Esophagus muscularis mucosa (tissue), 4 donors: ENCODE measurements at regions not wholly inside any gene's neighbourhood (a gene's known extent, or its start where the extent isn't known, plus 50 kb on each side); places are given as distances from the start of the nearest gene placed in this dataset.

Source experiments
- DNase-seq: peaks from one replicate; pipeline ENCODE4 v3.0.0-alpha.2; 2017; ENCODE audit errors: extremely low spot score
- H3K27ac ChIP-seq, 4 donors: fragments of 200-600 bp; sonication (generic); replicated peaks in 1 of 4; 1 replicate in 3 of 4; 2 replicates in 1 of 4; pipeline ENCODE4 v1.5.1; 2016 to 2019; ENCODE audit warnings: mild to moderate bottlenecking in 1 of 4
- H3K27me3 ChIP-seq, 4 donors: fragments of 200-600 bp; sonication (generic); one replicate each; pipeline versions ENCODE4 v1.5.1 to v1.6.0; 2016 to 2019
- H3K36me3 ChIP-seq, 4 donors: fragments of 200-600 bp; sonication (generic); one replicate each; pipeline ENCODE4 v1.5.1; 2016 to 2019
- H3K4me1 ChIP-seq, 4 donors: fragments of 200-600 bp; sonication (generic); one replicate each; pipeline ENCODE4 v1.5.1; 2016 to 2019
- H3K4me3 ChIP-seq, 4 donors: fragments of 200-600 bp; sonication (generic); 1 replicate in 2 of 4; 2 replicates in 2 of 4; pipeline ENCODE4 v1.5.1; 2016 to 2019; ENCODE audit warnings: mild to moderate bottlenecking in 4 of 4, moderate library complexity in 1 of 4
- H3K9me3 ChIP-seq, 4 donors: fragments of 200-600 bp; sonication (generic); 1 replicate in 3 of 4; 2 replicates in 1 of 4; pipeline ENCODE4 v1.5.1; 2016 to 2019
- EP300 ChIP-seq: sonication (generic); formaldehyde crosslinking; IDR thresholded peaks from one replicate; pipeline ENCODE4 v1.6.1; 2017; ENCODE audit warnings: antibody characterized with exemption
- POLR2A ChIP-seq: fragments of 450-650 bp; IDR thresholded peaks from one replicate; pipeline ENCODE4 v1.6.1; 2017; ENCODE audit warnings: antibody characterized with exemption, moderate library complexity, mild to moderate bottlenecking, low read depth
- POLR2AphosphoS5 ChIP-seq, 2 donors: sonication (generic); formaldehyde crosslinking; IDR thresholded peaks; one replicate each; pipeline ENCODE4 v1.6.1; 2017; ENCODE audit warnings: antibody characterized with exemption in 2 of 2
- WGBS: methylation state at CpG from one replicate; pipeline ENCODE4 v1.1.5; 2018; 5-methylcytosine and 5-hydroxymethylcytosine counted together
- intact Hi-C: fragments of 100-400 bp; cut with DNase I; formaldehyde crosslinking; loops from one replicate; pipeline ENCODE4 v1.15.1; 2023
- TF ChIP-seq, protein P1 (sequence below), 3 experiments: fragments of 200-600 bp in 2 of 3; fragments of 450-650 bp in 1 of 3; sonication (generic) in 2 of 3; IDR thresholded peaks; one replicate each; pipeline ENCODE4 v1.5.1; 2017 to 2019; ENCODE audit warnings: antibody characterized with exemption in 3 of 3, mild to moderate bottlenecking in 2 of 3, moderate library complexity in 1 of 3

DNA sequence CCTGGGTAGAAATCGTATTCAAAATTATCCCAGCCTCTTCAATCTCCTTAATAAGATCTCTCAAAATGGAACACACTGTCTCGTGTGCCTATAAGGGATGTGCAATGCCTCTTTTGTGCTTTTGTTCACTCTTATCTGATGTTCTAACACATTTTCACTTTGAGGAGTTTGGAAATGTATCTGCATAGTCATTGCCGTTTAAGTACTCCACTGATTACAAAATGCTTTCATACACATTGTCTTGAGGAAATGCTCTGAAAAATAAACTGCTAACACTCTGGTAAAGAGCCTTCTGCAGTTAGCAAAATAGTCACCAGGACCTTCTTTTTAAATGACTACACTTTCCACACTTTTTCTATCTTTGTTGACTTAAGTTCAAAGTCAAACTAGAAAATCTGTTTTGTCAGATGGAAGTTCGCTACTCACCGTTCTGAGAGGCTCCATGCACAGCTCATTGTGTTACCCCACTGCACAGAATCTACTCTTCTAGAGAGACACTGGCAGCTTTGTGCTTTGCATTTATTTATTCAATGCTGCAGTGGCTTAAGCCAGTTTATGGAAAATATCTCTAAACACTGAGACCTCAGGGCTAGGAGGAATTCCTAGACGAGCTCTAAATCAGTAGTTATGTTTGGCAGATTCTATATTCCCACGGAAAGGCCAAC lies 159.0 kb downstream of the CHIC2 start:
- peak overlapping the region in 3 of 4 donors; percentile 11 to 51 (median 51) for H3K27ac ChIP-seq
- 42% methylated on average over 7 of the region's 7 CpGs for WGBS
- H3K4me3 ChIP-seq: peak overlapping the region in 2 of 4 donors; percentile 40 to 44
- intact Hi-C loops: loop anchor here (5.0 kb wide), 2 partner anchors 312 to 708 kb away; no protein-coding TSS in a partner anchor
- peaks cover 0 to 93% (median 3%) of the 10 kb centered on the region in 4 donors for H3K27me3 ChIP-seq
- H3K4me1 ChIP-seq: peaks cover 15 to 21% (median 18%) of the 10 kb centered on the region in 4 donors
- TF ChIP-seq, protein P1, sequence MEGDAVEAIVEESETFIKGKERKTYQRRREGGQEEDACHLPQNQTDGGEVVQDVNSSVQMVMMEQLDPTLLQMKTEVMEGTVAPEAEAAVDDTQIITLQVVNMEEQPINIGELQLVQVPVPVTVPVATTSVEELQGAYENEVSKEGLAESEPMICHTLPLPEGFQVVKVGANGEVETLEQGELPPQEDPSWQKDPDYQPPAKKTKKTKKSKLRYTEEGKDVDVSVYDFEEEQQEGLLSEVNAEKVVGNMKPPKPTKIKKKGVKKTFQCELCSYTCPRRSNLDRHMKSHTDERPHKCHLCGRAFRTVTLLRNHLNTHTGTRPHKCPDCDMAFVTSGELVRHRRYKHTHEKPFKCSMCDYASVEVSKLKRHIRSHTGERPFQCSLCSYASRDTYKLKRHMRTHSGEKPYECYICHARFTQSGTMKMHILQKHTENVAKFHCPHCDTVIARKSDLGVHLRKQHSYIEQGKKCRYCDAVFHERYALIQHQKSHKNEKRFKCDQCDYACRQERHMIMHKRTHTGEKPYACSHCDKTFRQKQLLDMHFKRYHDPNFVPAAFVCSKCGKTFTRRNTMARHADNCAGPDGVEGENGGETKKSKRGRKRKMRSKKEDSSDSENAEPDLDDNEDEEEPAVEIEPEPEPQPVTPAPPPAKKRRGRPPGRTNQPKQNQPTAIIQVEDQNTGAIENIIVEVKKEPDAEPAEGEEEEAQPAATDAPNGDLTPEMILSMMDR (IDR thresholded peaks at IDR 0.05): no peak
- no peak for TF ChIP-seq EP300
- TF ChIP-seq POLR2A: no peak
- no peak for TF ChIP-seq POLR2AphosphoS5 (IDR thresholded peaks at IDR 0.05)
- no peaks in the 10 kb centered on the region for H3K9me3 ChIP-seq
- peak; percentile 8 for DNase-seq
- H3K36me3 ChIP-seq: no peaks in the 10 kb centered on the region

DNA sequence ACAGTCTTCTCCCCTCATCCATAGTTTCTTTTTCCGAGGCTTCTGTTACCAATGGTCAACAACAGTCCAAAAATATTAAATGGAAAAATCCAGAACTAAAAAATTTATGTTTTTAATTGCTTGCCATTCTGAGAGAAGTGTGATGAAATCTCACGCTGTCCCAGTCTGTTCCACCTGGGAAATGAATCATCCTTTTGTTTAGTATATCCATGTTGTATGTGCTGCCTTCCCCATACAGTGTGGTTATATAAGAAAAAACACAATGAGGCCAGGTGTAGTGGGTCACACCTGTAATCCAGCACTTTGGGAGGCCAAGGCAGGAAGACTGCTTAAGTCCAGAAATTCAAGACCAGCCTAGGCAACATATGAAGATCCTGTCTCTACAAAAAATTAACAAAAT lies 161.6 kb downstream of the CHIC2 start:
- TF ChIP-seq, protein P1 (IDR thresholded peaks at IDR 0.05): no peak
- no peak for TF ChIP-seq POLR2AphosphoS5 (IDR thresholded peaks at IDR 0.05)
- peak; percentile 60 for DNase-seq
- no peak overlapping the region for H3K4me3 ChIP-seq
- peaks cover 6 to 14% (median 12%) of the 10 kb centered on the region in 4 donors for H3K4me1 ChIP-seq
- peaks cover 0 to 67% (median under 1%) of the 10 kb centered on the region in 4 donors for H3K27me3 ChIP-seq
- 89% methylated on average over 2 of the region's 2 CpGs for WGBS
- H3K36me3 ChIP-seq: no peaks in the 10 kb centered on the region
- intact Hi-C loops: no loop called here
- H3K27ac ChIP-seq: no peak overlapping the region
- H3K9me3 ChIP-seq: no peaks in the 10 kb centered on the region

DNA sequence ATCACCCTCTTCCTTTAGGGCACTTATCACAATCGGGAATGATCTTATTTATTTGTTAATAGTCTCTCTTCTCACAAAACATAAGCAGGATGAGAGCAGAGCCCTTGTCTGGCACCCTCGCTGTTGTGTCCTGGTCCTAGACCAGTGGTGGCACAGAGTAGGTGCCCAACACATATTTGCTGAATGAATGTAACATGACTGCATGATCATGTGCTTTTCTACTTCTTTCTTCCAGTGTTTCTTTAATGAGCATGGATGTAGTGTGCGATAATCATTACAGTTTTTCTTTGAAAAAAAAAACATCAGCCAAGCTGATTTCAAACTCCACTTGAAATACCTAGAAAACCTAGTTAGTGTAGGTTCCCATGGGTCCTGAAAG lies 164.1 kb downstream of the CHIC2 start:
- intact Hi-C loops: no loop called here
- H3K4me3 ChIP-seq: no peak overlapping the region

DNA sequence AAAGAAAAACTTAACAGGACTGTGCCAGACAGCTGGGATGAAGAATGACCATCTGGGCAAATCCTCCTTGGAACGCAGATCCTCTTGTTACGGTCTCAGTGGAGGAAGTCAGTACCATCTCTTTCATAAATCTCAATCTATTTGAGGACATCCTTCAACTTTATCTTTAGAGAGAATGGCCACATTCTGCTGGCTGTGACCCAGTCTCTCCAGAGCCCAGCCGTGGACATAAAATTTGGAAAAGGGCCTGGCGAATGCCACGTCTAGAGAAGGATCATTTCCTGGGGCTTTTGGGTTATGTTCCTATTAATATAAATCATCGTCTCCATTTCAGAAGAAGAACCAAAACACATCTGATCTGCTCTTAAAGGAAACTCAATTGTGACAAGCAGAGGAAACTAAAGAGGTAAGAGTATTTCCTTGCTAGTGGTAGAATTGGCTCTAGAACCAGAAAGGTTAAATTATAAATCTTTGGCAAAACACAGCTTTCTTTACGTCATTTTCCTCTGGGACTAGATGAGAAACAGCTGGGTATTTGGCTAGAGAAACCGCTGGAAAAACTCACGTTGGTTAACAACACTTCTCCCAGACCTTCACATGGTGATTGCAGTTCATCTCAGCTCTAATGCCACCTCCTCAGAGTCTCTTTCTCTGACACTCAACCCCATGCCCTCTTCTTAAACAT lies 164.7 kb downstream of the CHIC2 start:
- intact Hi-C loops: no loop called here

More for the DNA sequence above, 164.1 kb downstream of the CHIC2 start:
- Histone ChIP-seq H3K36me3 (no peaks in the 10 kb centered on the region), H3K4me1 (peaks cover 0 to 6% (median 3%) of the 10 kb centered on the region in 4 donors), H3K27me3 (peaks cover 0 to 44% (median 0%) of the 10 kb centered on the region in 4 donors), H3K9me3 (no peaks in the 10 kb centered on the region), H3K27ac (peak overlapping the region in 2 of 4 donors; percentile 15 to 42)
- no peak for DNase-seq
- WGBS: 70% methylated on average over 3 of the region's 3 CpGs
- TF ChIP-seq EP300: no peak
- TF ChIP-seq POLR2AphosphoS5 (IDR thresholded peaks at IDR 0.05): no peak
- no peak for TF ChIP-seq POLR2A
- TF ChIP-seq, protein P1 (IDR thresholded peaks at IDR 0.05): no peak

More for the DNA sequence above, 164.7 kb downstream of the CHIC2 start:
- Histone ChIP-seq H3K27me3 (peaks cover 0 to 38% (median 0%) of the 10 kb centered on the region in 4 donors), H3K36me3 (no peaks in the 10 kb centered on the region), H3K4me1 (peaks cover 0 to 6% (median 2%) of the 10 kb centered on the region in 4 donors), H3K9me3 (no peaks in the 10 kb centered on the region), H3K27ac (peak overlapping the region in 2 of 4 donors; percentile 15 to 42), H3K4me3 (no peak overlapping the region)
- WGBS: 16% methylated on average over 9 of the region's 9 CpGs
- peak; percentile 89 for DNase-seq
- no peak for TF ChIP-seq EP300
- no peak for TF ChIP-seq POLR2AphosphoS5 (IDR thresholded peaks at IDR 0.05)
- TF ChIP-seq POLR2A: no peak
- TF ChIP-seq, protein P1 (IDR thresholded peaks at IDR 0.05): no peak
